DOHH2 (cell line): ENCODE measurements at regions not wholly inside any gene's neighbourhood (a gene's known extent, or its start where the extent isn't known, plus 50 kb on each side); places are given as distances from the start of the nearest gene placed in this dataset.
A peak's percentile ranks its signal among the peaks of the same experiment; 100 is the strongest.

Source experiments
- H3F3A ChIP-seq: fragments of 200-600 bp; sonication (generic), shearing (Covaris generic); 2 replicates; pipeline ENCODE4 v1.6.0; 2016; ENCODE audit warnings: antibody characterized with exemption, mild to moderate bottlenecking; ENCODE audit not compliant: control insufficient read depth, insufficient read depth
- H3K27ac ChIP-seq: fragments of 200-600 bp; sonication (generic); 2 replicates; pipeline ENCODE4 v1.5.1; 2014; ENCODE audit warnings: low read depth, mild to moderate bottlenecking, low read length, moderate library complexity
- H3K27me3 ChIP-seq: fragments of 200-600 bp; sonication (generic); 2 replicates; pipeline ENCODE4 v1.6.1; 2014; ENCODE audit warnings: mild to moderate bottlenecking, low read length, mixed read lengths; ENCODE audit not compliant: control insufficient read depth
- H3K36me3 ChIP-seq: fragments of 200-600 bp; sonication (generic); 2 replicates; pipeline ENCODE4 v1.6.1; 2014; ENCODE audit warnings: mild to moderate bottlenecking, low read length, moderate library complexity, mixed read lengths; ENCODE audit not compliant: control insufficient read depth
- H3K4me1 ChIP-seq: fragments of 200-600 bp; sonication (generic); 2 replicates; pipeline ENCODE4 v1.6.1; 2014; ENCODE audit warnings: mild to moderate bottlenecking, low read length, mixed read lengths; ENCODE audit not compliant: control insufficient read depth
- H3K4me2 ChIP-seq: fragments of 200-600 bp; sonication (generic); 2 replicates; pipeline ENCODE4 v1.6.0; 2014; ENCODE audit warnings: mild to moderate bottlenecking, low read length, moderate library complexity
- H3K4me3 ChIP-seq: fragments of 200-600 bp; sonication (generic); 2 replicates; pipeline ENCODE4 v1.5.1; 2014; ENCODE audit warnings: mild to moderate bottlenecking, low read length, mixed read lengths
- H3K79me2 ChIP-seq: fragments of 200-600 bp; sonication (generic); 2 replicates; pipeline ENCODE4 v1.6.1; 2014; ENCODE audit warnings: mild to moderate bottlenecking, low read length, mixed read lengths; ENCODE audit not compliant: control insufficient read depth
- H3K9me2 ChIP-seq: fragments of 200-600 bp; sonication (generic); replicated peaks from 2 replicates; pipeline ENCODE4 v1.6.1; 2014; ENCODE audit warnings: mild to moderate bottlenecking, low read length, mixed read lengths; ENCODE audit not compliant: control insufficient read depth
- H3K9me3 ChIP-seq: fragments of 200-600 bp; sonication (generic); 2 replicates; pipeline ENCODE4 v1.6.1; 2014; ENCODE audit warnings: antibody characterized with exemption, low read length, mixed read lengths; ENCODE audit not compliant: control insufficient read depth, insufficient read depth
- H4K20me1 ChIP-seq: fragments of 200-600 bp; sonication (generic); 2 replicates; pipeline ENCODE4 v1.6.0; 2014; ENCODE audit warnings: low read depth, mild to moderate bottlenecking, antibody characterized with exemption, low read length, moderate library complexity; ENCODE audit not compliant: control insufficient read depth, insufficient read depth
- CTCF ChIP-seq: fragments of 200-600 bp; sonication (generic); IDR thresholded peaks from one replicate; pipeline ENCODE4 v1.5.1; 2014; ENCODE audit warnings: antibody characterized with exemption, mild to moderate bottlenecking, low read depth, low read length; ENCODE audit not compliant: poor library complexity, severe bottlenecking
- EZH2phosphoT487 ChIP-seq: fragments of 200-600 bp; sonication (generic); IDR thresholded peaks from 2 replicates; pipeline ENCODE4 v1.6.1; 2017; ENCODE audit warnings: borderline replicate concordance, mild to moderate bottlenecking, antibody characterized with exemption, low read length, moderate library complexity, mixed read lengths

GRCh38 chr10:123236126-123236525, 81.9 kb downstream of the BUB3 start:
- Histone ChIP-seq H3F3A (no peaks in the 10 kb centered on the region), H3K4me3 (no peak overlapping the region), H3K27ac (no peak overlapping the region), H3K9me2 (no peaks in the 10 kb centered on the region), H3K79me2 (no peaks in the 10 kb centered on the region), H3K36me3 (no peaks in the 10 kb centered on the region), H3K9me3 (no peaks in the 10 kb centered on the region), H4K20me1 (no peaks in the 10 kb centered on the region), H3K4me2 (no peak overlapping the region), H3K27me3 (no peaks in the 10 kb centered on the region), H3K4me1 (no peaks in the 10 kb centered on the region)
- TF ChIP-seq EZH2phosphoT487 (no peak), CTCF (peak; percentile 51)

- Histone ChIP-seq H3K4me1 (peaks cover 8% of the 10 kb centered on the region), H3K9me2 (no peaks in the 10 kb centered on the region), H3K36me3 (no peaks in the 10 kb centered on the region), H3K4me3 (no peak overlapping the region), H3K27ac (no peak overlapping the region), H3K9me3 (no peaks in the 10 kb centered on the region), H3K79me2 (no peaks in the 10 kb centered on the region), H3K27me3 (no peaks in the 10 kb centered on the region), H3F3A (no peaks in the 10 kb centered on the region), H3K4me2 (no peak overlapping the region), H4K20me1 (no peaks in the 10 kb centered on the region)
- TF ChIP-seq EZH2phosphoT487 (no peak), CTCF (no peak)
Observed at GRCh38 chr10:123240250-123240649, 86.0 kb downstream of the BUB3 start.

GRCh38 chr10:123240776-123241175, 86.6 kb downstream of the BUB3 start:
- Histone ChIP-seq H3K4me2 (no peak overlapping the region), H3K36me3 (no peaks in the 10 kb centered on the region)
- TF ChIP-seq CTCF (no peak), EZH2phosphoT487 (no peak)

More at GRCh38 chr10:123240776-123241175, 86.6 kb downstream of the BUB3 start:
- Histone ChIP-seq H3K9me3 (no peaks in the 10 kb centered on the region), H3K4me3 (no peak overlapping the region), H3K27ac (no peak overlapping the region), H4K20me1 (no peaks in the 10 kb centered on the region), H3K4me1 (peaks cover 8% of the 10 kb centered on the region), H3K79me2 (no peaks in the 10 kb centered on the region), H3K27me3 (no peaks in the 10 kb centered on the region), H3F3A (no peaks in the 10 kb centered on the region), H3K9me2 (no peaks in the 10 kb centered on the region)
